OCI-M1 (cell line): ENCODE measurements at regions not wholly inside any gene's neighbourhood (a gene's known extent, or its start where the extent isn't known, plus 50 kb on each side); places are given as distances from the start of the nearest gene placed in this dataset.

Experiments
- DNase-seq: peaks from one replicate; lab custom pipeline; 2025; lab: John Stamatoyannopoulos, UW

- no peak for DNase-seq
Measured at GRCh38 chr5:51908215-51908614, 525.0 kb downstream of the ISL1 start.

- DNase-seq: peak; percentile 2
Measured at GRCh38 chr5:51944500-51945125, 561.4 kb downstream of the ISL1 start.

GRCh38 chr5:51958473-51958872 lies 575.2 kb downstream of the ISL1 start:
- no peak for DNase-seq

GRCh38 chr5:51960617-51961121 lies 577.4 kb downstream of the ISL1 start:
- peak; percentile 21 for DNase-seq

- no peak for DNase-seq
Measured at GRCh38 chr5:51961154-51961562, 577.9 kb downstream of the ISL1 start.

- no peak for DNase-seq
Measured at GRCh38 chr5:51968756-51969155, 585.5 kb downstream of the ISL1 start.

- DNase-seq: no peak
Measured at GRCh38 chr5:51974834-51975233, 591.6 kb downstream of the ISL1 start.

GRCh38 chr5:51977014-51977413 lies 593.8 kb downstream of the ISL1 start:
- DNase-seq: no peak

GRCh38 chr5:51983161-51983560 lies 599.9 kb downstream of the ISL1 start:
- DNase-seq: no peak

GRCh38 chr5:51986733-51987132 lies 603.5 kb downstream of the ISL1 start:
- no peak for DNase-seq

- no peak for DNase-seq
Measured at GRCh38 chr5:51987239-51987638, 604.0 kb downstream of the ISL1 start.

- no peak for DNase-seq
Measured at GRCh38 chr5:51987669-51988209, 604.5 kb downstream of the ISL1 start.

- no peak for DNase-seq
Measured at GRCh38 chr5:51988634-51989033, 605.4 kb downstream of the ISL1 start.

- DNase-seq: no peak
Measured at GRCh38 chr5:51990241-51990640, 607.0 kb downstream of the ISL1 start.

GRCh38 chr5:51990661-51991180 lies 607.5 kb downstream of the ISL1 start:
- no peak for DNase-seq

GRCh38 chr5:51991940-51992339 lies 608.7 kb downstream of the ISL1 start:
- DNase-seq: no peak

GRCh38 chr5:51995773-51996306 lies 612.6 kb downstream of the ISL1 start:
- no peak for DNase-seq

- DNase-seq: no peak
Measured at GRCh38 chr5:51996356-51996861, 613.2 kb downstream of the ISL1 start.

- DNase-seq: no peak
Measured at GRCh38 chr5:51997500-51997899, 614.3 kb downstream of the ISL1 start.

- no peak for DNase-seq
Measured at GRCh38 chr5:51997949-51998348, 614.7 kb downstream of the ISL1 start.

GRCh38 chr5:52007230-52007858 lies 624.1 kb downstream of the ISL1 start:
- peak; percentile 61 for DNase-seq

GRCh38 chr5:52010454-52010853 lies 627.2 kb downstream of the ISL1 start:
- DNase-seq: no peak

GRCh38 chr5:52013523-52013922 lies 630.3 kb downstream of the ISL1 start:
- no peak for DNase-seq
